ENCODE measurements at regions not wholly inside any gene's neighbourhood (a gene's known extent, or its start where the extent isn't known, plus 50 kb on each side); places are given as distances from the start of the nearest gene placed in this dataset.

DNA sequence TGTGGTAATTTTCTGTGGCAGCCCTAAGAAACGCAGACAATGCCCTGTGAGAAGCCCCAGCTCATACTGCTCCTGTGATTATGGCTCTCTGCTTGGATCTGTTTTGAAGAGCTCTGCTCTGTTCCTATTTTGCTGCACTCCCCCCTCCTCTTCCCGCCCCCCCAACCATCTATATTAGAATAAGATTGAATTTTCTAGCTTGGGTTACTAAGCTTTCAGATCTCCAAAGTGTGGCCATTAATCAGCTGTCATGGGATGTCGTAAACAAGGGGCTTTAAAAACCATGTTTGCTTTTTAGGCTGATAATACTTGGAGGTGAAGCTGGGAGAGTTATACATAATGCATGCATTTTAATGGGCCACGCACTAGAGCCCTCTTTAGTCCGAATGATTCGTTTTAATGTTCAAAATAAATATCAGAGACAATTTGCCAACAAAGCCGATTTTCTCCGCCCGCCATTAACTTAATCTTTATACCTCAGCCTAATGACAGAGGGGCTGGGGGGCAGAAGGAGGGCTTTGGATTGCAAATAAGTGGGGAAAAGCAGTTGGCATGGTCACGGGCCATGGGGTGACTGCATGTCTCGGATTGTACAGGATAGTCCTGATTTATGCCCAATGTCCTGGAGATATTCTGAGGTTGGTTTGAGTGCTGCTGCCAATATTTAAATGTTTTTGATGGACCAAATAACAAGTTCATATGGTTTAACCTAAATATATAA, 165.5 kb downstream of the RPS24 start:
- H3K27ac ChIP-seq: no peak overlapping the region
- DNase-seq (no peak), ATAC-seq (ENCODE audit: low FRiP score in 2 of 2) (no peak)
- 87 to 89% methylated on average over 11 of the region's 11 CpGs for WGBS, 2 donors
- no peak for TF ChIP-seq POLR2A (IDR thresholded peaks at IDR 0.05)
- TF ChIP-seq, protein P1, sequence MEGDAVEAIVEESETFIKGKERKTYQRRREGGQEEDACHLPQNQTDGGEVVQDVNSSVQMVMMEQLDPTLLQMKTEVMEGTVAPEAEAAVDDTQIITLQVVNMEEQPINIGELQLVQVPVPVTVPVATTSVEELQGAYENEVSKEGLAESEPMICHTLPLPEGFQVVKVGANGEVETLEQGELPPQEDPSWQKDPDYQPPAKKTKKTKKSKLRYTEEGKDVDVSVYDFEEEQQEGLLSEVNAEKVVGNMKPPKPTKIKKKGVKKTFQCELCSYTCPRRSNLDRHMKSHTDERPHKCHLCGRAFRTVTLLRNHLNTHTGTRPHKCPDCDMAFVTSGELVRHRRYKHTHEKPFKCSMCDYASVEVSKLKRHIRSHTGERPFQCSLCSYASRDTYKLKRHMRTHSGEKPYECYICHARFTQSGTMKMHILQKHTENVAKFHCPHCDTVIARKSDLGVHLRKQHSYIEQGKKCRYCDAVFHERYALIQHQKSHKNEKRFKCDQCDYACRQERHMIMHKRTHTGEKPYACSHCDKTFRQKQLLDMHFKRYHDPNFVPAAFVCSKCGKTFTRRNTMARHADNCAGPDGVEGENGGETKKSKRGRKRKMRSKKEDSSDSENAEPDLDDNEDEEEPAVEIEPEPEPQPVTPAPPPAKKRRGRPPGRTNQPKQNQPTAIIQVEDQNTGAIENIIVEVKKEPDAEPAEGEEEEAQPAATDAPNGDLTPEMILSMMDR (IDR thresholded peaks at IDR 0.05): no peak
- TF ChIP-seq POLR2AphosphoS5 (IDR thresholded peaks at IDR 0.05): no peak
- no peak for TF ChIP-seq EP300 (IDR thresholded peaks at IDR 0.05)
- H3K36me3 ChIP-seq: no peaks in the 10 kb centered on the region
- no peak overlapping the region for H3K4me3 ChIP-seq
- H3K9me3 ChIP-seq: no peaks in the 10 kb centered on the region
- H3K27me3 ChIP-seq: no peaks in the 10 kb centered on the region
- peaks cover 0 to 5% (median under 1%) of the 10 kb centered on the region in 4 donors for H3K4me1 ChIP-seq

DNA sequence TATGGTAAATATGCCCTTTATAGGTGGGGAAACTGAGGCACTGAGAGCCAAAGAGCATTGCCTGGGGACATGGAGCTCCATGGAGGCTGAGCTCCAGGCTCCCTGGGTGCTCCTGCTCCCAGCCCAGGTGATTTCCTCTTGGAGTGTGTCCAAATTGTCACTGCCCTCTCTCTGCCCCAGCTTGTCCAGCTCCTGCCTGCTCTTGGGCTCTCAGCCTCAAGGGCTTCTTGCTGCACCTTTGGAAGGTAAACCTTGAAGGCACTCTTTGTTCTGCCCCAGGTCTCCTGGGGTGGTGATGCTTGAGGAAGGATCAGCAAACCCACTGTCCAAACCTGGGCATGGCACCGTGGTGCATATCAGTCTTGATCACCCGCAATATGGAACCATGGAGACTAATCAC, 166.1 kb downstream of the RPS24 start:
- no peaks in the 10 kb centered on the region for H3K27me3 ChIP-seq
- WGBS, 2 donors: 83 to 90% methylated on average over 2 of the region's 2 CpGs
- TF ChIP-seq POLR2A (IDR thresholded peaks at IDR 0.05): no peak
- TF ChIP-seq EP300 (IDR thresholded peaks at IDR 0.05): no peak
- TF ChIP-seq, protein P1 (IDR thresholded peaks at IDR 0.05): no peak
- no peak for TF ChIP-seq POLR2AphosphoS5 (IDR thresholded peaks at IDR 0.05)
- DNase-seq: peak in 1 of 2 donors; percentile 60
- ATAC-seq (ENCODE audit: low FRiP score in 2 of 2): no peak
- H3K4me3 ChIP-seq: no peak overlapping the region
- no peak overlapping the region for H3K27ac ChIP-seq
- H3K4me1 ChIP-seq: peaks cover 0 to 9% (median 3%) of the 10 kb centered on the region in 4 donors
- no peaks in the 10 kb centered on the region for H3K9me3 ChIP-seq
- H3K36me3 ChIP-seq: no peaks in the 10 kb centered on the region

DNA sequence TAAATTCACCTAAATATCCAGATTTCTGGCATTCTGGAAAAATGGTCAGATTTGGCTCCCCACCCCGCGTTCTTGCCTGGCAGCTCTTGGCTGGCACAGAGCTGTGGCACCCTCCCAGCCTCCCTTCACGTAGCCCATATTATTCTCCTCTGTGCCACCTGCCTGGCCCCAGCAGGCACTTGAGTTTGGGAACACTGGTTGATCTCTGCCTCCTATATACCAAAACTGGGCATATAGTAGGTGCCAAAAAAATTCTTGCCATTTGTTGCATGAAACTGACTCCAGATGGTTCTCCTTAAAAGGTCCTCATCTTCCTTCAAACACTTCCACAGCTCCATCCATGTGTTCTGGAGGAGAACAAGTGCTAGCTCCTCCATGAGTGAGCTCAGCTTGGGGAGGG, 167.0 kb downstream of the RPS24 start:
- no peak for TF ChIP-seq POLR2A (IDR thresholded peaks at IDR 0.05)
- TF ChIP-seq, protein P1 (IDR thresholded peaks at IDR 0.05): no peak
- no peak for TF ChIP-seq EP300 (IDR thresholded peaks at IDR 0.05)
- no peak for TF ChIP-seq POLR2AphosphoS5 (IDR thresholded peaks at IDR 0.05)
- Histone ChIP-seq H3K36me3 (no peaks in the 10 kb centered on the region), H3K9me3 (no peaks in the 10 kb centered on the region), H3K4me3 (no peak overlapping the region), H3K27ac (no peak overlapping the region), H3K4me1 (peaks cover 0 to 9% (median 3%) of the 10 kb centered on the region in 4 donors), H3K27me3 (no peaks in the 10 kb centered on the region)
- 92 to 94% methylated on average over 3 of the region's 3 CpGs for WGBS, 2 donors
- DNase-seq: no peak
- no peak for ATAC-seq (ENCODE audit: low FRiP score in 2 of 2)

DNA sequence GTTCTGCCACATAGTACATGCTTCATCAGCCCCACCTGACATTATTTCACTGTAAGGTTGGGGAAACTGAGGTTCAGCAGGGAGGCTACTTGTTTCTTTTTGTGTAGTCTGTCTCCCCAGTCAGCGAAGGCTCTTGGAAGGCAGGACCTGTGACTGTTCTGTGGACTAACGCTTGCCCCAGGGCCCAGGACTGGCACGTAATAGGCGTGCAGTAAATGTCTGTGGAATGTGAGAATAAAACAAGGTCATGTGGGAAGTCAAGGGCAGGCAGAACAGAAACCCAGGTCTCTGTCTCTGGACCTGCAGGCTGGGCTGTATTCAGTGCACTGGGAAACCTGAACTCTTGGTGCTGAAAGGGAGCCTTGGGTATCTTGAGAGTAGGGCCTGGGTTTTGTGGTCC, 168.7 kb downstream of the RPS24 start:
- ATAC-seq (ENCODE audit: low FRiP score in 2 of 2): no peak
- TF ChIP-seq EP300 (IDR thresholded peaks at IDR 0.05) (no peak), POLR2AphosphoS5 (IDR thresholded peaks at IDR 0.05) (no peak), POLR2A (IDR thresholded peaks at IDR 0.05) (no peak)
- TF ChIP-seq, protein P1 (IDR thresholded peaks at IDR 0.05): no peak
- Histone ChIP-seq H3K36me3 (no peaks in the 10 kb centered on the region), H3K27ac (no peak overlapping the region), H3K4me1 (peaks cover 0 to 9% (median 3%) of the 10 kb centered on the region in 4 donors), H3K4me3 (no peak overlapping the region), H3K9me3 (no peaks in the 10 kb centered on the region), H3K27me3 (no peaks in the 10 kb centered on the region)
- 89 to 100% methylated on average over 4 of the region's 4 CpGs for WGBS, 2 donors
- DNase-seq: no peak
